ENCODE measurements at regions not wholly inside any gene's neighbourhood (a gene's known extent, or its start where the extent isn't known, plus 50 kb on each side); places are given as distances from the start of the nearest gene placed in this dataset.

GRCh38 chr17:77478899-77479298 lies 338.1 kb downstream of the SEC14L1 start:
- no peak for DNase-seq

DNA sequence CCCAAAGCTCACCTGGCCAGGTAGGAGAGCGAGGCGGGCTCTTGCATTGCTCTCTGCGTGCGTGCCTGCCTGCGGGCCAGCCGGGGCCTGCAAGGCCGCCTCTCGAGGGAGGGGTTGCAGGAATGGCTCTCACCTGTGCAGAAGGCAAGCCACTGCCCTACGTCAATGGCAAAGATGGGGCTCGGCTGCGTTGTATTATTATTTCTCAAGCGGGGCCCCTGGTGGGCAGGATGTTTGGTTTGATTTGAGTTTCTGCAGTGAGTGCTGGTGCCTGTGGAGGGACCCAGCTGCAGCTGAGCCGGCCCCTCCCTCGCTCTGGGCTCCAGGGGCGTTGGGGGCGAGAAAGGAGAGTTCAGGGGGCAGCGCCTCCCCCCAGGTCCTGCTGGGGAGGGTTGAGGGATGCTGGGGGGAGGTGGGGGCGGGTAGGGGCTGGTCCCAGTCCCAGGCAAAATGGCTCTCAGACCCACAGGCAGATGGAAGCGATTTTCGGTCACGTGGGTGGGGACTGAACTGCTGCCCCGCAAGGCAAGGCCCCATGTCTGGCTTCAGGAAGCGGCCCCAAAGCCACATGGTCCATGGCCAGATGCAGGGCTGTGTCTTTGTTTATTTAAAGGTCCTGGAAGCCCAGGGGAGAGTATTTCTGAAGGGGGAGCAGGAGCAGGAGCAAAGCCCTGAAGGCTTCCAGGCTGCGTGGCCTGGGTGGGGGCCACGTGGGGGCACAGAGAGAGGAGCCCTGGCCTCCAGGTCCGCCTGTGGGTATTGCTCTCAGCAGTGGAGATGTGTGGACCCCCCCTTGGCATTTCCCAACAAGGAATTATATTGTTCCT lies 338.8 kb downstream of the SEC14L1 start:
- DNase-seq = no peak

GRCh38 chr17:77480199-77480508 lies 339.4 kb downstream of the SEC14L1 start:
- DNase-seq = no peak

DNA sequence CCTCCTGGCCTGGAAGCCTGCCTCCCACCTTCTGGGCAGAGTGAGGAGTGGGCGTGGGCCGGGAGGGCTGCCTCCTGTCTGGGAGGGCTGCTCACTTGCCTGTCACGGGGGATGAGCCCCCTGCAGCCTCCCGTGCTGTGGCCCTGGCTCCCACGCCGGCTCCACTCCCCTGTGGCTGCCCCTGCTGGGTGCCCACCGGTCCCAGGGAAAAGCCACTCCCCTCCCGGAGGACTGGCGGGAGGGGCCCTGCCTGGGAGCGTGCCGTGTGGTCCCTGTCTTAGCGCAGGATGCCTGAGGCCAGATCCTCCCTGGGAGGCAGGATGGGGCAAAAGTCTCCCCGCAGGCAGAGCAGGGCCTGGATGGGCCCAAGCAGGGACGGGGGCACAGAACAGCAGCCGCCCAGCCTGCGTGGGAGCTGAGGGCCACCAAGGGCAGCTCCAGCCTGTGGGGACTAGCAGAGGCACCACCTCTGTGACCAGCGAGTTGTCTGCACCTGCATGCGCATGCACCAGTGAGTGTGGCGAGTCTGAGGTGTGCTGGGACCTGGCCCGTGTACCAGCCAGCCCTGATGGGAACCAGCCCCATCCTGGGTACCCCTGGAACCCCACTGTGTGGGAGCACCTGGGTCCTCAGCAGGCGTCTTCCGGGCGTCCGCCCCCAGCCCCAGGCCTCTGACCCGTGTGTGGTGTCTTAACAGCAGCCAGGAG lies 339.9 kb downstream of the SEC14L1 start:
- no peak for DNase-seq

DNA sequence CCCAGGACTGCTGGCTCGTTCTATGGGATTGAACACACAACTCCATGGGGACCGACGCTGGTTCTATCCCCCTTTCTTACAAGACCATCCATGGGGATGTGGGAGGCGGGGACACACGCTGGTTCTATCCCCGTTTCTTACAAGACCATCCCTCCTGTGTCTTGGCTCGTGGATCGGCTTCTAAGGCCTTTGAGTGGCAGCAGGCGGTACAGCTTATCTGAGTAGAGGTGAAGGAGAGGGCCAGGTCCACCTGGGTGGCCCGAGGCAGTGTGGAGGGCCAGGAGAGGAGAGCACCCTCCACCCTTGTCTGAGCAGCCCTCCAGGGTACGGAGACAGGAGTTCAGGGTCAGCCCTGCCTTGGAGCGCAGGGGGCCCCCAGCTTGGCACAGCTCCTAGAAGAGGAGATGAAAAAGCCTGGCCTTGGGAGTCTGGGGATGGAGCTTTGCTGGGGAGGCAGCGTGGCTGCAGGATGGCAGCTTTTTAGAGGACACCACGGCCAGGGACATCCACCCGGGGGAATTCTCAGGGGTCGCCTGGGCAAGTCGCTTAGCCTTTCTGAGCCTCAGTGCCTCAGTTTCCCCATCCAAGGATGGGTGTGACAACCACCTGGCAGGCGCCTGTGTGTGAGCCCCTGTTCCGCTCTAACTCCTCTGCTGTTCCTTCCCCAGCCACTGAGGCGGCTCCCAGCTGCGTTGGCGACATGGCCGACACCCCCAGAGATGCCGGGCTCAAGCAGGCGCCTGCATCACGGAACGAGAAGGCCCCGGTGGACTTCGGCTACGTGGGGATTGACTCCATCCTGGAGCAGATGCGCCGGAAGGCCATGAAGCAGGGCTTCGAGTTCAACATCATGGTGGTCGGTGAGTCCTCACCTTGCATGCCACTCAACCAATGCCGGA lies 341.0 kb downstream of the SEC14L1 start:
- DNase-seq = no peak

DNA sequence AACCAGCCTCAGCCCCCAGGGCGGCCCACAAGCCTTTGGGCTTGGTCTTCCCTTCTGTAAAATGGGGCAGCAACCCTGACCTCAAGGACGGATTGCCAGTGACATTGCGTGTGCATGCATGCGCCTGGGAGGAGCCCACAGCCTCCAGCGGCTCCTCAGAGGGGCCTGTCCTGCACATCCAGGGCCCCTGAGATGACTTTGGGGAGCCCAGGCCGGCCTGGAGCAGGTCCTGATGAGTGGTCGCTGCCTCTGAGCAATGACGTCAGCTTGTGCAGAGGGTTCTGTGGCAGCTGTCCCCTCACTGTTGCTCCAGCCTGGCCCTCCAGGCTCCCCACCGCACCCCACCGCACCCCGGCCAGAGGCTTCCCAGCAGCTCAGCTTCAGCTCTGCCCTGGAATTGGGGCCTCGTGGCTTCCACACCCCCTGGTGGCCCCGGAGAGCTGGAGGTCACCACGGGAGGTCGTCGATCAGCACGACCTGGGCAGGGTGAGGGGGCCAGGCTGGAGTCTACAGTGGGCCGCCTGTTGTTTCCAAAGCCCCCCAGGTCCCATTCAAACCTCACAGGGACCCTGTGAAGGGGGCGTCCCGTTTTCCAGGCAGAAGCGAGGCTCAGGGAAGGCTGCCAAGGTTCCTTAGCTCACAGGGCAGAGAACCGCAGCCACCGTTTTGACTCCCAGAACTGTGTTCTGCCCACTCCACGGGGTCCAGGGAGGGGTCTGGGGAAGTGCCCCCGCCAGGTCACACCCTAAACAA lies 341.8 kb downstream of the SEC14L1 start:
- no peak for DNase-seq

DNA sequence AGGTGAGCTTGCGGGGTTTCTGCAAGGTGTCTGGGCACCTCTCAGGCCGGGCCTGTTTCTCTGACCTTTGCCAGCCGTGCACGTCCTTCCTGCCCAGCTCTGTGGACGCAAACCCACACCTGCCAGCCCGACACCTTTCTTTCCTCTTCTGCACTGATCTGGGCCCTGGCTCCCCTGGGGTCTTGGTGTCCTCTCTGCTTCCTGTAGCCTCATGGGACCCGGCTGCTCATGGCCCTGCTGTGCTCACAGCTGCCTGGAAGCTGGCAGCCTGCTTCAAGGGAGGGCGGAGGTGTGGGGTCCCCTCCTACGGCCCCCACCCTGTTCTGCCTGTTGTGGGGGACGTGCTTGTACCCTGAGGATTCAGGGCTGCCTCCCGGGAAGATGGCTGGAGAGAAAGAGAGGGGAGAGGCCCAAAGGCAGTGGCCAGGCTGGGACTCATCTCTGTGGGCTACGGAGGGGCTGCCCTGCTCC lies 342.4 kb downstream of the SEC14L1 start:
- no peak for DNase-seq

GRCh38 chr17:77484111-77484510 lies 343.3 kb downstream of the SEC14L1 start:
- no peak for DNase-seq

DNA sequence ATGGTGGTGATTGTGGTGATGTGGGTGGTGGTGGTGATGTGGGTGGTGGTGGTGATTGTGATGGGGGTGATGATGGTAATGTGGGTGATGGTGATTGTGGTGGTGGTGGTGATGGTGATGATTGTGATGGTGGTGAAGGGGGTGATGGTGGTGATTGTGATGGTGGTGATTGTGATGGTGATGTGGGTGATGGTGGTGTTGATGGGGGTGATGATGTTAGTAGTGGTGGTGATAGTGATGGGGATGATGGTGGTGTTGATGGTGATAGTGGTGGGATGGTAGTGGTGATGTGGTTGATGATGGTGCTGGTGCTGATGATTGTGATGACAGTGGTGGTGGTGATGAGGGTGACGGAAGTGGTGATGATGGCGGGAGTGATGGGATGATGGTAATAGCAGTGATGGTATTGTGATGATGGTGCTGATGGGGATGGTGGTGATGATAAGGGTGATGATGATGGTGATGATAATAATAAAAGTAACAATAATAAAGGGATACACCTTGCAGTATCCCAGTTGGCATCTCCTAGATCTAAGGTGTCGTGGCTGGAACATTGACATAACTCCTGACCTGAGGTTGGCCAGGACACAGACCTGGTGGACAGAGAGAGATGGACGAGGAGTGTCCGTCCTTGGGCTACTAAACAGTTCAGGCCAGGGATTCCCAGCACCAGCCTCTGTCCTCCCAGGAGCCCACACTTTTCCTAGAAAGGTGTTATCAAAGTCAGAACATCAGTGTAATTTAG lies 344.5 kb downstream of the SEC14L1 start:
- DNase-seq = no peak

GRCh38 chr17:77487211-77487629 lies 346.5 kb downstream of the SEC14L1 start:
- DNase-seq = no peak

DNA sequence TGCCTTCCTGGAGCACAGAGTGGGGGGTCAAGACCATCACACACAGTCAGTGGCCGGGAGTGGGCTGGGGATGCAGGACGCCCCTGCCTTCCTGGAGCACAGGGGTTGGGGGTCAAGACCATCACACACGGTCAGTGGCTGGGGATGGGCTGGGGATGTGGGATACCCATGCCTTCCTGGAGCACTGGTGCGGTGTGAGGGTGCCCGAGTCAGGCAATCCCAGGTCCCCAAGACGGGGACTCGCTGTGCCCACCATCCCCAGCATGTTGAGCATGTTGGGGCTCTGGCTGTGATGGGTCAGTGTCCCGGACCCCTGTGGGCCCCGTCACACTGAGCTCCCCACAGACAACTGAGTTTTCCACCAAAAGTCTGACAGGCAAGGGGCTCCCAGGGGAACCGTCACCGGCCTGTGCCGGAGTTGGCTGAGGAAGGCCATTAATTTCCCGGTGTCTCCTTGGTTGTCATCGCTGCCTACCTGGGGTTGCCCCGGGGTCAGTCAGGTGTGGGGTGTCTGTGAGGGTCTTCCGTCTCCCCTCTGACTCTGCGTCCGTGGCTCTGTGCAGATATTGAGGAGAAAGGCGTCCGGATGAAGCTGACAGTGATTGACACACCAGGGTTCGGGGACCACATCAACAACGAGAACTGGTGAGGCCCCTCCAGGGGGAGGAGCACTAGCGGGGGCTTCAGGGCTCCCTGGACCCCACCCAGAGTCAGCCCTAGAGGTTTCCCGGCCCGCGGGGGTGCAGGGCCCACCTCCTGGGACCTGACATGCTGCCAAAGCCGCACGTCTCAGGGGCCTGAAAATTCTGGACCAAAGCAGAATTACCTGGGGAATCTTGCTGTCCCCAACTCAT lies 347.1 kb downstream of the SEC14L1 start:
- no peak for DNase-seq

GRCh38 chr17:77488531-77489238 lies 347.9 kb downstream of the SEC14L1 start:
- DNase-seq = no peak

DNA sequence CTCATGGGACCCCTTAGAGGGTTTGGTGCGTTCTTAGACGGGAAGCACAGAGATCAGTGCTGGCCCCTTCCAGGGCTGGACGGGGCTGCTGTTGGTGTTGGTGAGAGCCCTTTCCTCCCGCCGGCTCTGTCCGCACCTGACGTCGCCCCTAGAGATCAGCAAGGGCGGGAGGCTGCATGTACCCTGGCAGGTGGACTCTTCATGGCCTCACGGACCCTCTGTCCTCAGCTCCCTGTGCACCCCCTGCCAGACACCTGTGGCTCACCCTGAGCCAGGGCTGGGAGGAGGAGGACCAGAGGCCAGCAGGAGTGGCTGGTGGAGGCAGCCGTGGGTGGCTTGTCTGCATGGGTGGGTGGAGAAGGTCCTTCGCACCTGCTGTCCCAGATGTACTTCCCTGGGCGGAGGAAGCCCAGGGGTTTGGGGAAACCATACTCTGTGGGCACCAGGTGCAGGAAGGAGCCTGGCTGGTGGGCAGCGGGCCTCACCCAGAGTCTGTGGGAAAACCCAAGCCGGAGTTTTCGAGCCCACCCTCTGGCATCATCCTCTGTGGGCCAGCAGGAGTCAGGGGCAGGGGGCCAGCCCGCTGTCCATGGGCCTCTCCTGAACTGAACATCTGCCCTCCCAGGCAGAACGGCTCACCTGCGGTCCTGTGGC lies 348.6 kb downstream of the SEC14L1 start:
- DNase-seq = no peak

DNA sequence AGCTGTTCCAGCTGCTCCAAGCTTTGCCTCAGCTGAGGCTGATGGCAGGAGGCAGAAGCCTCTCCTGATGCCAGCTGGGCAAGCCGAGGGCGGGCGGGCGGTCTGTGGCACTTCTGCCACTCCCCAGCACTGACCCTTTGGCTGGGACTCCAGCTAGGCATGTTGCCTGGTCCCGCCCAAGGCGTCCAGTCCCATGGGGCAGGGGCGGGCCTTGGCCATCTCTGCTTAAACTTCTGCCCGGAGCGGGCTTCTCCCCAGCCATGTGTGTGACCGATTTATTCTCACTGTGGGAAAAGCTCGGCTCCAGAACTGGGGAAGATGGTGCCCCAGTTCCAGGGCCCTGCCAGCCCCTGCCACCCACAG lies 349.1 kb downstream of the SEC14L1 start:
- no peak for DNase-seq

- no peak for DNase-seq
Observed at GRCh38 chr17:77490361-77491183, 349.8 kb downstream of the SEC14L1 start.

DNA sequence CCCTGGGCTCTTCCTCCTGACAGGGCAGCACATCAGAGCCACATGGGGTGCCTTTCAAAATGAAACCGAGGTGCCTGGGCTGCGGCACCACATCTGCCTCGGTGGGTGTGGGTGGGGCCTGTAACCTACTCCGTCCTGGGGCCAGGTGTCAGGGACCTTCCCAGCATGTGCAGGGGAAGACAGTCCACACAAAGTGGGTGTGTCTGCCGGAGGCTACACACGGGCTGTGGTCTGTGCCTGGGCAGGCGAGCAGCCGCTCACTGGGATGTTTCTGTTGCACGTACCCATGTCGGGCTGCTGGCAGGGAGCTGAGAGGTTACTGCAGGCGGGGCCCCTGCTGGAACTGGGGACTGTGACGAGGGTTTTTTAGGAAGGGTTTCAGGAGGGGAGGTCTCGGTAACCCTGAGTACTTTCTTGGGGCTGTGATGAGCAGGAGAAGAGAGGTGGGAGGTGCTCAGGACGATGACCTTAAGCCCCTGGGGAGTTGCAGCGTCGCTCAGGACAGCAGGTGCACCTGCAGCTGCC lies 351.2 kb downstream of the SEC14L1 start:
- DNase-seq = no peak

GRCh38 chr17:77492446-77493237 lies 351.9 kb downstream of the SEC14L1 start:
- DNase-seq = no peak

Data from NCI-H226 (cell line).